ENCODE measurements at regions not wholly inside any gene's neighbourhood (a gene's known extent, or its start where the extent isn't known, plus 50 kb on each side); places are given as distances from the start of the nearest gene placed in this dataset. TPM values are rescaled to one million over a fixed set of nuclear protein-coding genes. Genes with fewer than 3 reads are reported as not detected.
"Not testable (repeated sequence)": the region's sequence is repeated elsewhere in the genome, so short reads cannot be mapped to it uniquely, and the experiment has no call there.

DNA sequence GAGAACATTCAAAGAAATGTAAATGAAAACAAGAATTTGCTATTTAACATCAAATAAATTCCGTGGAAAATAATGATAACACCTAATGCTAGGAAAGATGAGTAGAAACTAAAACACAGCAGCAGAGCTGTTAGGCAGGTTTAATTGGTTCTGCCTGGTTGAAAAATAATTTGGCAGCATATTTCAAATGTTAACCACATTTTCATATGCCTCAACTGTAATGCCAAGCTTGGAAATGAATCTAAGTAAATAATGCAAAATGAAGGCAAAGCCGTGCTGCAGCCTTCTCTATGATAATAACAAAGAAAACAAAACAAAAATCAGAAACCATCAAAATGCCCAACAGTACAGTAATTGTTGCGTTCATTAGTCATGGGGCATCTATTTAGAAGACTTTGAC lies 79.9 kb upstream of the MSX2 start:
- DNase-seq (ENCODE audit: low spot score in 2 of 2): no peak

DNA sequence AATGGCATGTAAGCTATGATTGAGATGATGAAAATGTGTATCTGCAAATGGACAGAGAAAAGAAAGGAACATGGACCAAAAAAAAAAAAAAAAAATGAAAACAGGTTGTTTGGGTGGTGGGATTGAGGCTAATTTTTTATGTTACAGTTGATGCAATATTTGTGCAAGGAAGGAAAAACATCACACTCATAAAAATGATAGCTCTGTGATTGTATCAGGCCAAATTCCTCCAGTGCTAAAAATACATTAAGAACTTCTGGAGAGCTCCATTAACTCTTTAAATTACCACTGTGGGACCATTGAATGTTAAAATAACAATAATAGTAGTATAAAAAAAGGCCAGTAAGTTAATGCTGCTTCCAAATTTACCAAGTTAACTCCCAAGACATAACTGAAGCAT lies 79.5 kb upstream of the MSX2 start:
- FAIRE-seq (no peak), DNase-seq (ENCODE audit: low spot score in 2 of 2) (no peak)

More for the DNA sequence above, 79.9 kb upstream of the MSX2 start:
- no peak for FAIRE-seq

DNA sequence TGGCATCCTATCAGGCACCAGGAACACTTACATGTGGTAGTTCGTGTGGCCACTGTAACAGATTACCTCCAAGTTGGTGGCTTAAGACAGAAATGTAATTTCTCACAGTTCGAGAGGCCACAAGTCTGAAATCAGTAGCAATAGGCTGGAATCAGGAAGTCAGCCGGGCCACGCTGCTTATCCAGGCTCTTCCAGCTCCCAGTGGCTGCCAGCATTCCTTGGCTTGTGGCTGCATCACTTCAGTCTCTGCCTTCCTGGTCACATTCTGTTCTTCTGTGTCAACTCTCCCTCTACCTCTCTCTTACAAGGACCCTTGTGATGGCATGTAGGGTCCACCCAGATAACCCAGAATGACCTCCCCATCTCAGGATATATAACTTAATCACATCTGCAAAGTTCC lies 78.7 kb upstream of the MSX2 start:
- FAIRE-seq (no peak), DNase-seq (ENCODE audit: low spot score in 2 of 2) (no peak)

DNA sequence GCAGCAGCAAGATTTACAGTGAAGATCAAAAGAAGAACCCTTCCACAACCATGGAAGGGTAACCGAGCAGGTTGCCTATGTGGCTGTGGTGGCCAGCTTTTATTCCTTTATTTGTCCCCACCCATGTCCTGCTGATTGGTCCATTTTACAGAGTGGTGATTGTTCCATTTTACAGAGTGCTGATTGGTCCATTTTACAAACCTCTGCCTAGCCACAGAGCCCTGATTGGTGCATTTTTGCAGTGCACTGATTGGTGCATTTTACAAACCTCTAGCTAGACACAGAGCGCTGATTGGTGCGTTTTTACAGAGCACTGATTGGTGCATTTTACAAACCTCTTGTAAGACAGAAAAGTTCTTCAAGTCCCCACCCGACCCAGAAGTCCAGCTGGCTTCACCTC lies 75.8 kb upstream of the MSX2 start:
- not testable (repeated sequence) for FAIRE-seq; DNase-seq (ENCODE audit: low spot score in 2 of 2)

DNA sequence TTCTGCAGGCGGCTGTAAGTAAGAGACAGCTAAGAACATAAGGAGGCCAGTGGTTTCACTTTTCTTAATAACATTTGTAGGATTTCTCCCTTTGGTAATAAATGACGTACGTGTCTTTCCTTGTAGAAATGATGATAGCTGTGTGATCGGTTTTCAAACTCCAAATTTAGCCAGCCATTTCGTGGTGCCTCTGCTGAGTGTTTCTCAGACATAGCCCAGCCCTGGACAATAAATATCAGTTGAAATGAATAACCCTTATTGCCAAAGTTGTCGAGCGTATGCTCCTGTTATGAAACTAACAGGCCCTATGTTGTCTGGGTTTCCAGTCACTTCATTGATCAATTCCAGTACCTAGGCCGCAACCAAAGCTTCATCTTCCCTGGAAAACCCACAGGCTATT lies 75.0 kb upstream of the MSX2 start:
- FAIRE-seq (no peak), DNase-seq (ENCODE audit: low spot score in 2 of 2) (no peak)

DNA sequence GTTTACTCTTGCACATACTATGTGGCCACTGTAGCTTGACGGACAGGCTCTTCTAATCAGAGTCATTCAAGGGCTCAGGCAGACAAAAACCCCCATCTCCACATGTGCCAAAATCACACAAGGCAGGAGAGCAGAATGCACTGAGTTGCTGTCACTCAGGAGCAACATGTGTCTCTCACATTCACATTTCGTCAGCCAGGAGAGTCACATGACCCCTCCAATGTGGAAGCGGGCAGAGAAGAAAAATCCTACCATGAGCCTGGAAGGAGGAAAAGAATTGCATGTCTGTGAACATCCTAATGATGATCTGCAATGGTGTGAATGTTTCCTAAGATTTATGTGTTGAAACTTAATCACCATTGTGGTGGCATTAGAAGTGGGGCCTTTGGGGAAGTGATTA lies 69.9 kb upstream of the MSX2 start:
- FAIRE-seq (no peak), DNase-seq (ENCODE audit: low spot score in 2 of 2) (no peak)

DNA sequence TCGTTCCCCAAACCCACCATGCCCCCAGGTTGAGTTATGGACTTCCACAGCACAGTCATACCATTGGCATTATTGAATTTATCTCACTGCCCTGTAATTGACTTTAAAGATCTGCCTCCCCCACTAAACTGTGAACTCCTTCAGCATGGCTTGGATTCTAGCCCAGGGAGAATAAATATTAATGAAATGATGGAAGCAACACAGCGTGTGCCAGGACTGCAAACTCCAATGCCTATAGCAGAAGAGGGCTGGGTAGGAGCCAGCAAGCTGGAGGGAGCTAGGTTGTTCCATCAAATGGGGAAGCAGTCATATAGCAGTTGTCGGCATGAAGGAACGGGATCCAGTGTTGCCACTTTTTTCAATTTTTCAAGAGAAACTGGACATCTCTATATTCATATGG lies 69.0 kb upstream of the MSX2 start:
- DNase-seq (ENCODE audit: low spot score in 2 of 2) (no peak), FAIRE-seq (no peak)

DNA sequence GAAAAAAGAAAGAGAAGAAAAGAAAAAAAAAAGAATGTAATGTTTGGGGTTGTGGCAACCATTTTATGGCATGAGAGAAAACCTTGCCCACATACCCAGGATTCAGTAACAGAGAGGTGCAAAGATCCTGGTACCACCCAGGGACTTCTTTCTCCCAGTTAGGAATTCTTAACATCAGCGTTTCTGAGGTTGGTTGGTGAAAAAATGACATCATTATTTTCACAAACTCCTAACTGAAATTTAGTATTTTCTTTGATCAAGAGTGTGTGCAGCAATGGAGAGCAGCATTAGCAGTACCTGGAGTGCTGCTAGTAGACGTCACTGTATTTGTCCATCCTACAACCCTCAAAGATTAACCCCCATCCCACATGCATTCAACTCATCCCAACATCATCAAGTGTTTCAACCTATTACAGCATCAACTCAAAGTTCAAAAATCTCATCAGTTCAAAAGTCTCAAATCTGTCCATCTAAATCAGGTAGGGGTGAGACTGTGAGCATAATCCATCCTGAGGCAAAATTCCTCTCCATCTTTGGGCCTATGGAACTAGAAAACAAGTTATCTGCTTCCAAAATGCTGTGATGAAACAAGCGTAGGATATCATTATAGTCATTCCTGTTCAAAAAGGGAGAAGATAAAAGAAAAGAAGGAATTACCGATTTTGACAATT lies 60.1 kb upstream of the MSX2 start:
- FAIRE-seq (no peak), DNase-seq (ENCODE audit: low spot score in 2 of 2) (no peak)

DNA sequence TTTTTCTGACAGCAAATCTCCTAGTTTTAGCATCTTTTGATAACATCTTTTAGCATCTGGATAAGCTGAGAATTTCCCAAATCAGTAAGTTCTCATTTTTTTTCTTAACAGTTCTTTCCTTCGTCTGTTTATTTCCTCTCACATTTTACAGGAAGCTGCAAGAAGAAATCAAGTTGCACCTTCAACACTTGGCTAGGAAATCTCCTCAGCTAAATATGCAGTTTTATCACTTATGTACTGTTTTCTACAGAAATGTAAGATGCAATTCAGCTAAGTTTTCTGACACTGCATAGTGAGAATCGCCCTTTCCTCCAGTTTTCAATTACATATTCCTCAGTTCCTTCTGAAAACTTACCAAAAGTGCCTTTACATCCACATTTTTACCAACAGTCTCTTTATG lies 59.0 kb upstream of the MSX2 start:
- DNase-seq (ENCODE audit: low spot score in 2 of 2): no peak

DNA sequence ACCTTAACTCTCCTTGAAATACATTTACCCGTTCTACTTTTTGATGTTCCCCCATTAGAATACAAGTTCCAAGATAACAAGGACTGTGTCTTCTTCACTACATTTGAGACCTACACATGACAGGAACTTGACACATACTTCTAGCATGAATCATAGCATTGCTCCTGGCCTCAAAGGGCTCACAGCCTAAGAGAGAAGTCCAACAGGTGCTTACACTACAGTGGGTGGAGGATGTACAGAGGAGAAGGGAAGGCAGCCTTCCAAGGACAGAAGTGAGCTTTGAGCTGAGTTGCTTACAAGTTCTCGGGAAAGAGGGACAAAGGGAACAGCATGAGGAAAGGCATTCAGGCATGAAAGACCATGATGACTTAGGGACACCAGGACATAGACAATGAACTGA lies 56.9 kb upstream of the MSX2 start:
- no peak for DNase-seq (ENCODE audit: low spot score in 2 of 2)
- no peak for FAIRE-seq

More for the DNA sequence above, 59.0 kb upstream of the MSX2 start:
- no peak for FAIRE-seq

DNA sequence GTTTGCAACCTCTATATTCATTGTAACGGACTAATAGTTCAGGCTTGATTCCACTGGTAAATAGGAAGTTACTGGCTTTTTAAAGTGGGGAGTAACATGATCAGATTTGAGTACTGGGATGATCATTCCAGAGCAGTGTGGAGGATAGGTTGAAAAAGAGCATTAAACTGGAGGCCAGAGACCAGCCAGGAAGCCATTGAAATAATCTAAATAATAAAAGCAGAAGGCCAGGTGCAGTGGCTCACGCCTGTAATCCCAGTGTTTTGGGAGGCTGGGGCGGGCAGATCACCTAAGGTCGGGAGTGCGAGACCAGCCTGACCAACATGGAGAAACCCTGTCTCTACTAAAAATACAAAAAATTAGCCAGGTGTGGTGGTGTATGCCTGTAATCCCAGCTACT lies 56.0 kb upstream of the MSX2 start:
- DNase-seq (ENCODE audit: low spot score in 2 of 2) (no peak), FAIRE-seq (no peak)

Small RNA genes in the stretch of these regions (small RNA-seq; reads per million reads assigned to genes)
- gene HIGD1AP3 (not detected), gene SUMO2P6 (not detected)
